Lower leg skin (tissue), 3 donors: ENCODE measurements at regions not wholly inside any gene's neighbourhood (a gene's known extent, or its start where the extent isn't known, plus 50 kb on each side); places are given as distances from the start of the nearest gene placed in this dataset.

Experiments
- POLR2A ChIP-seq, 2 donors: fragments of 450-650 bp; IDR thresholded peaks; one replicate each; pipeline ENCODE4 v1.6.1; 2016 to 2017; ENCODE audit warnings: antibody characterized with exemption in 2 of 2, mild to moderate bottlenecking in 1 of 2, moderate library complexity in 1 of 2
- TF ChIP-seq, protein P1 (sequence below), 3 donors: fragments of 450-650 bp; IDR thresholded peaks; one replicate each; pipeline ENCODE4 v1.5.1; 2016; ENCODE audit warnings: antibody characterized with exemption in 3 of 3, mild to moderate bottlenecking in 3 of 3, moderate library complexity in 2 of 3

DNA sequence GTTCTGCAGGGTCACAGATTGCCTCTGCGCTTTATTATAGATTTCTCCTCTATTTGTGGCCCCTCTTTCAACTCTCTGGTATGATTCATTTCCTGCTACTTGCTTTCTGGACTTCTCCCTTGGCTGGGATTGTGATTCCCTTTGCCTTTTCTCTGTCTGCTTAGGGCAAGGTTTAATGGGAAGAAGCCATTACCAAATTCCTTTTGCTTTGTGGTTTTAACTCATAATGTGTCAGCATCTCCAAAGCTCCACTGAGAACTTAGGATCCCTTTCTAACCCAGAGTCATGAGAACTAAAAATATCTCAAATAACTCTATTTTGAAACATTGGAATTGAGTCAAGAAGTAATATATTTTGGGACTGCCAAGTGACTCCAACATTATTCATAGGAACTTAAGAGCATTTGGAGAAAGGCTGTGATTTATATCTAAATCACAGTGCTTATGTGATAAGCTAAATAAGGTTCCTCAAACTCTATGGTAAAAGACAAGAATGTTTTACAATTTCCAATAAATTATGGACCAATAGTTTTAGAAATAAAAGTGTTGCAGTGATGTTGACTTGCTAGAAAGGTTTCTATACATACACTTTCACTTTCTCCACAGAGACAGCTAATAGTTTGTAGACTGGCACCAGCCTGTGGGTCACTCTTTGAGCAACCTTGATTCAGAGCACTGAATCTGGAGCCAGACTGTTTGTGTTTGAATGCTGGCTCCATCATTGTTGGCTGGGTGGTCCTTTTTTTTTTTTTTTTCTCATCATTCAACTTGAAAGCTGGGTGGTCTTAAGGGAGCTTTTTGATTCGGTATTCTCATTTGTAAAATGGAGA, 93.9 kb downstream of the DACT1 start:
- TF ChIP-seq, protein P1, sequence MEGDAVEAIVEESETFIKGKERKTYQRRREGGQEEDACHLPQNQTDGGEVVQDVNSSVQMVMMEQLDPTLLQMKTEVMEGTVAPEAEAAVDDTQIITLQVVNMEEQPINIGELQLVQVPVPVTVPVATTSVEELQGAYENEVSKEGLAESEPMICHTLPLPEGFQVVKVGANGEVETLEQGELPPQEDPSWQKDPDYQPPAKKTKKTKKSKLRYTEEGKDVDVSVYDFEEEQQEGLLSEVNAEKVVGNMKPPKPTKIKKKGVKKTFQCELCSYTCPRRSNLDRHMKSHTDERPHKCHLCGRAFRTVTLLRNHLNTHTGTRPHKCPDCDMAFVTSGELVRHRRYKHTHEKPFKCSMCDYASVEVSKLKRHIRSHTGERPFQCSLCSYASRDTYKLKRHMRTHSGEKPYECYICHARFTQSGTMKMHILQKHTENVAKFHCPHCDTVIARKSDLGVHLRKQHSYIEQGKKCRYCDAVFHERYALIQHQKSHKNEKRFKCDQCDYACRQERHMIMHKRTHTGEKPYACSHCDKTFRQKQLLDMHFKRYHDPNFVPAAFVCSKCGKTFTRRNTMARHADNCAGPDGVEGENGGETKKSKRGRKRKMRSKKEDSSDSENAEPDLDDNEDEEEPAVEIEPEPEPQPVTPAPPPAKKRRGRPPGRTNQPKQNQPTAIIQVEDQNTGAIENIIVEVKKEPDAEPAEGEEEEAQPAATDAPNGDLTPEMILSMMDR (IDR thresholded peaks at IDR 0.05): no peak
- TF ChIP-seq POLR2A (IDR thresholded peaks at IDR 0.05): no peak
